Chondrocyte (in vitro differentiated cells): ENCODE measurements at regions not wholly inside any gene's neighbourhood (a gene's known extent, or its start where the extent isn't known, plus 50 kb on each side); places are given as distances from the start of the nearest gene placed in this dataset.
A peak's percentile ranks its signal among the peaks of the same experiment; 100 is the strongest.

Source experiments
- DNase-seq: peaks from one replicate; pipeline ENCODE4 v3.0.0; 2021; ENCODE audit warnings: mixed read lengths, low spot score
- H3K27ac Mint-ChIP-seq: one replicate; pipeline ENCODE4 v1.8.0; 2021; ENCODE audit warnings: mild to moderate bottlenecking, moderate library complexity, mixed read lengths; ENCODE audit not compliant: unreplicated experiment
- H3K27me3 Mint-ChIP-seq: 2 replicates; pipeline ENCODE4 v1.8.0; 2021; ENCODE audit warnings: low read depth, mixed read lengths
- H3K36me3 Mint-ChIP-seq: 2 replicates; pipeline ENCODE4 v1.8.0; 2021; ENCODE audit warnings: low read depth, mixed read lengths
- H3K4me1 Mint-ChIP-seq: 2 replicates; pipeline ENCODE4 v1.8.0; 2021; ENCODE audit warnings: low read depth, mild to moderate bottlenecking, mixed read lengths
- H3K4me3 Mint-ChIP-seq: one replicate; pipeline ENCODE4 v1.8.0; 2021; ENCODE audit warnings: mild to moderate bottlenecking, moderate library complexity, mixed read lengths; ENCODE audit not compliant: unreplicated experiment
- H3K9me3 Mint-ChIP-seq: 2 replicates; pipeline ENCODE4 v1.8.0; 2021; ENCODE audit warnings: low read depth, mixed read lengths
- CTCF ChIP-seq: fragments of 200-600 bp; sonication (generic); IDR thresholded peaks from 2 replicates; pipeline ENCODE4 v1.5.0; 2021; ENCODE audit warnings: antibody characterized with exemption, mild to moderate bottlenecking, moderate library complexity

GRCh38 chr2:78132391-78133370 is 610.5 kb upstream of the LRRTM4 start:
- no peak for TF ChIP-seq CTCF
- no peak overlapping the region for H3K27ac Mint-ChIP-seq

GRCh38 chr2:78145395-78145996 is 623.3 kb upstream of the LRRTM4 start:
- DNase-seq, result peak; percentile 83
- TF ChIP-seq CTCF, result no peak
- peaks cover 1% of the 10 kb centered on the region for H3K27me3 Mint-ChIP-seq
- H3K27ac Mint-ChIP-seq, result no peak overlapping the region
- no peaks in the 10 kb centered on the region for H3K9me3 Mint-ChIP-seq
- no peaks in the 10 kb centered on the region for H3K4me1 Mint-ChIP-seq
- no peak overlapping the region for H3K4me3 Mint-ChIP-seq
- no peaks in the 10 kb centered on the region for H3K36me3 Mint-ChIP-seq

More at GRCh38 chr2:78132391-78133370, 610.5 kb upstream of the LRRTM4 start:
- no peaks in the 10 kb centered on the region for H3K4me1 Mint-ChIP-seq
- H3K36me3 Mint-ChIP-seq, result no peaks in the 10 kb centered on the region
- peaks cover 4% of the 10 kb centered on the region for H3K27me3 Mint-ChIP-seq
- H3K9me3 Mint-ChIP-seq, result no peaks in the 10 kb centered on the region
- no peak for DNase-seq
- no peak overlapping the region for H3K4me3 Mint-ChIP-seq

GRCh38 chr2:78145997-78146722 is 624.0 kb upstream of the LRRTM4 start:
- no peak overlapping the region for H3K27ac Mint-ChIP-seq
- H3K36me3 Mint-ChIP-seq, result no peaks in the 10 kb centered on the region
- H3K27me3 Mint-ChIP-seq, result peaks cover 1% of the 10 kb centered on the region
- TF ChIP-seq CTCF, result no peak
- no peaks in the 10 kb centered on the region for H3K9me3 Mint-ChIP-seq
- H3K4me3 Mint-ChIP-seq, result no peak overlapping the region
- no peaks in the 10 kb centered on the region for H3K4me1 Mint-ChIP-seq
- peak; percentile 63 for DNase-seq

- no peak for TF ChIP-seq CTCF
- DNase-seq, result no peak
- H3K36me3 Mint-ChIP-seq, result no peaks in the 10 kb centered on the region
- no peaks in the 10 kb centered on the region for H3K9me3 Mint-ChIP-seq
- H3K4me3 Mint-ChIP-seq, result no peak overlapping the region
- no peaks in the 10 kb centered on the region for H3K4me1 Mint-ChIP-seq
- no peak overlapping the region for H3K27ac Mint-ChIP-seq
- peaks cover 1% of the 10 kb centered on the region for H3K27me3 Mint-ChIP-seq
These were observed 625.3 kb upstream of the LRRTM4 start for GRCh38 chr2:78147466-78147865.

- H3K9me3 Mint-ChIP-seq, result no peaks in the 10 kb centered on the region
- no peak for TF ChIP-seq CTCF
- DNase-seq, result no peak
- no peaks in the 10 kb centered on the region for H3K36me3 Mint-ChIP-seq
- no peak overlapping the region for H3K27ac Mint-ChIP-seq
- no peak overlapping the region for H3K4me3 Mint-ChIP-seq
- no peaks in the 10 kb centered on the region for H3K4me1 Mint-ChIP-seq
- no peaks in the 10 kb centered on the region for H3K27me3 Mint-ChIP-seq
These were observed 632.4 kb upstream of the LRRTM4 start for GRCh38 chr2:78154586-78154985.
